ENCODE measurements at regions not wholly inside any gene's neighbourhood (a gene's known extent, or its start where the extent isn't known, plus 50 kb on each side); places are given as distances from the start of the nearest gene placed in this dataset.
"Not testable (repeated sequence)": the region's sequence is repeated elsewhere in the genome, so short reads cannot be mapped to it uniquely, and the experiment has no call there.

- no peak for DNase-seq (ENCODE audit: low read depth in 1 of 2, low spot score in 1 of 2)
- in situ Hi-C loops (cut with HindIII; ENCODE audit: low pct_unique_long_range_greater_than_20kb, low sequenced_read_pairs) = no loop called here
Observed at GRCh38 chr12:25395227-25395626, 144.5 kb upstream of the KRAS start.

DNA sequence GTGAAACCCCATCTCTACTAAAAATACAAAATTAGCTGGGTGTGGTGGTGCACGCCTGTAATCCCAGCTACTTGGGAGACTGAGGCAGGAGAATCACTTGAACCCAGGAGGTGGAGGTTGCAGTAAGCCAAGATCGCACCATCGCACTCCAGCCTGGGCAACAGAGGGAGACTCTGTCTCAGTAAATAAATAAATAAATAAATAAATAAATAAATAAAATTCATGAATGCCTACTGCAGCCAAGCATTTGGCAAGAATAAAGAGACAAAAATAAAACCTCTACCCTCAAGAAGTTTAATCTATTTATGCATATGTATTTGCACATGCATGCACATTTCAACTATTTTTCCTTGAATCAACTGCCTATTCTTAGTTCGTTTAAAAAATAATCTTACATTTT, 144.0 kb upstream of the KRAS start:
- DNase-seq (ENCODE audit: low read depth in 1 of 2, low spot score in 1 of 2); in situ Hi-C loops (cut with HindIII; ENCODE audit: low pct_unique_long_range_greater_than_20kb, low sequenced_read_pairs): not testable (repeated sequence)

More at GRCh38 chr12:25395227-25395626, 144.5 kb upstream of the KRAS start:
- no peak for TF ChIP-seq JUND (IDR thresholded peaks at IDR 0.05; ENCODE audit: low read depth)

DNA sequence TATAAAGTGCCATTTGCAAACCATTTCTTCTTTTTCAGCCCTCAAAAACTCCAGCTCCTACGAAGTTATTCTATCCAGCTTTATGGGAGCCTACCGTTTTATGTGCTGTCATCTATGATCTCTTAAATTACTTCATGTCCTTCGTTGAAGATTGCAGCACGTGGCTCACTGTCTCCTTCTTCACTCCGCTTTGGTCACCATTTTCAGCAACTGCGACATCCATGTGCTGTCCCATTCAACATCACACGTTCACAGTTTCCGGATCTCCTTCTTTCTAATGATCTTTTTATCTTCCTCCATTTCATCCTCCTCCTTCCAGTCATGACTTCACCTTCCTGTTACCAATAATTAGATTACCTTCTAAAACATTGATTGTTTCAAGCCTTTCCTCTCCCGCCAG, 143.3 kb upstream of the KRAS start:
- DNase-seq (ENCODE audit: low read depth in 1 of 2, low spot score in 1 of 2) = no peak
- no peak for TF ChIP-seq JUND (IDR thresholded peaks at IDR 0.05; ENCODE audit: low read depth)
- in situ Hi-C loops (cut with HindIII; ENCODE audit: low pct_unique_long_range_greater_than_20kb, low sequenced_read_pairs) = no loop called here

DNA sequence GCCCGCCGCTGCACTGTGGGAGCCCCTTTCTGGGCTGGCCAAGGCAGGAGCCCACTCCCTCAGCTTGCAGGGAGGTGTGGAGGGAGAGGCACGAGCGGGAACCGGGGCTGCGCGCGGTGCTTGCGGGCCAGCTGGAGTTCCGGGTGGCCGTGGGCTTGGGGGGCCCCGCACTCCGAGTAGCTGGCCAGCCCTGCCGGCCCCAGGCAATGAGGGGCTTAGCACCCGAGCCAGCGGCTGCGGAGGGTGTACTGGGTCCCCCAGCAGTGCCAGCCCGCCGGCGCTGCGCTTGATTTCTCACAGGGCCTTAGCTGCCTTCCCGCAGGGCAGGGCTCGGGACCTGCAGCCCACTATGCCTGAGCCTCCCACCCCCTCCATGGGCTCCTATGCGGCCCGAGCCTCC, 140.6 kb upstream of the KRAS start:
- DNase-seq (ENCODE audit: low read depth in 1 of 2, low spot score in 1 of 2); in situ Hi-C loops (cut with HindIII; ENCODE audit: low pct_unique_long_range_greater_than_20kb, low sequenced_read_pairs): not testable (repeated sequence)

DNA sequence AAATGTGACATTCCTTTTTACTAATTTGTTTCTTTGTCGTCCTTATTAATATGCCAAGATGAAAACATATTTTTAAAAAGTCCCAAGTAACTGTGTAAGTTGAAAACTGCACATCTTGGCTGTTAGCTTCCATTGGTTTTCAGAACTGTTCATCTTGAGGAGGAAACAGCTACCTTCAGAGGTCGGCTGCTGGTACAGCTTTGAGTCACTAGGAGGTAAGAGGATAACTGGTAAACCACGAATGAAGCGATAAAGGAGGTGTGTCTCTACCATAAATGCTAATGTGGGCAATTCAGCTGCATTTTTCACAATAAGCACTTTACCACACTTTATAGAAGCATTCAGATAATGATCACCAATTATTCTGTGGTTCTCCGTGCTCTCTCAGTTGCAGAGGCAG, 137.5 kb upstream of the KRAS start:
- in situ Hi-C loops (cut with HindIII; ENCODE audit: low pct_unique_long_range_greater_than_20kb, low sequenced_read_pairs) = no loop called here
- no peak for DNase-seq (ENCODE audit: low read depth in 1 of 2, low spot score in 1 of 2)
- no peak for TF ChIP-seq JUND (IDR thresholded peaks at IDR 0.05; ENCODE audit: low read depth)

GRCh38 chr12:25387732-25388050, 137.0 kb upstream of the KRAS start:
- in situ Hi-C loops (cut with HindIII; ENCODE audit: low pct_unique_long_range_greater_than_20kb, low sequenced_read_pairs) = no loop called here
- no peak for DNase-seq (ENCODE audit: low read depth in 1 of 2, low spot score in 1 of 2)
- no peak for TF ChIP-seq JUND (IDR thresholded peaks at IDR 0.05; ENCODE audit: low read depth)

- no peak for TF ChIP-seq JUND (IDR thresholded peaks at IDR 0.05; ENCODE audit: low read depth)
- in situ Hi-C loops (cut with HindIII; ENCODE audit: low pct_unique_long_range_greater_than_20kb, low sequenced_read_pairs) = no loop called here
- peak; percentile 55 to 91 for DNase-seq (ENCODE audit: low read depth in 1 of 2, low spot score in 1 of 2)
Observed at GRCh38 chr12:25386831-25387731, 136.4 kb upstream of the KRAS start.

DNA sequence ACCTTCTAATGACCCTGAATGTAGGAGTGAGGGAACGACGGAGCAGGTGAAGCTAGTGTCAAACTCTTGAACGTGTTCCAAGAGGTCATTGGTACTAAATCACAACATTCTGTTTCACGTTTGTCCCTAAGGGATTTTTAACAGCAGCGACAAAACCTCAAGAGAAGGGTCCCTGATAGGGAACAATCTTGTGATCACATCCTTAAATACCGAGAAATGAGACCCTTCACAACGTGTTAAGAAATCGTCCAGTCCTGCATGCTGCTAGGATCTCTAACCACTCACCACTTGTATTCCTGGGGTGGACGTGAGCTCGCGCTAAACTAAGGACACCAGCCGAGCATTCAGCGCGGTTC, 134.1 kb upstream of the KRAS start:
- DNase-seq (ENCODE audit: low read depth in 1 of 2, low spot score in 1 of 2) = no peak
- in situ Hi-C loops (cut with HindIII; ENCODE audit: low pct_unique_long_range_greater_than_20kb, low sequenced_read_pairs) = no loop called here
- TF ChIP-seq JUND (IDR thresholded peaks at IDR 0.05; ENCODE audit: low read depth) = no peak

GRCh38 chr12:25384038-25384892, 133.5 kb upstream of the KRAS start:
- DNase-seq (ENCODE audit: low read depth in 1 of 2, low spot score in 1 of 2) = no peak
- in situ Hi-C loops (cut with HindIII; ENCODE audit: low pct_unique_long_range_greater_than_20kb, low sequenced_read_pairs) = no loop called here
- no peak for TF ChIP-seq JUND (IDR thresholded peaks at IDR 0.05; ENCODE audit: low read depth)

- TF ChIP-seq JUND (IDR thresholded peaks at IDR 0.05; ENCODE audit: low read depth) = no peak
- DNase-seq (ENCODE audit: low read depth in 1 of 2, low spot score in 1 of 2) = no peak
- in situ Hi-C loops (cut with HindIII; ENCODE audit: low pct_unique_long_range_greater_than_20kb, low sequenced_read_pairs) = no loop called here
Observed at GRCh38 chr12:25382311-25383106, 131.8 kb upstream of the KRAS start.

- TF ChIP-seq JUND (IDR thresholded peaks at IDR 0.05; ENCODE audit: low read depth) = no peak
- in situ Hi-C loops (cut with HindIII; ENCODE audit: low pct_unique_long_range_greater_than_20kb, low sequenced_read_pairs) = no loop called here
- DNase-seq (ENCODE audit: low read depth in 1 of 2, low spot score in 1 of 2) = no peak
Observed at GRCh38 chr12:25377469-25378177, 126.9 kb upstream of the KRAS start.

GRCh38 chr12:25376985-25377384, 126.3 kb upstream of the KRAS start:
- no peak for DNase-seq (ENCODE audit: low read depth in 1 of 2, low spot score in 1 of 2)
- in situ Hi-C loops (cut with HindIII; ENCODE audit: low pct_unique_long_range_greater_than_20kb, low sequenced_read_pairs) = no loop called here
- TF ChIP-seq JUND (IDR thresholded peaks at IDR 0.05; ENCODE audit: low read depth) = no peak

Measured in T47D (cell line).